Neural progenitor cell (in vitro differentiated cells): ENCODE measurements at regions not wholly inside any gene's neighbourhood (a gene's known extent, or its start where the extent isn't known, plus 50 kb on each side); places are given as distances from the start of the nearest gene placed in this dataset.

ENCODE experiments used
- DNase-seq: peaks from one replicate; pipeline ENCODE4 v3.0.0-alpha.2; 2016; ENCODE audit warnings: low spot score
- H2AFZ ChIP-seq: fragments of 200-600 bp; sonication (generic); replicated peaks from 2 replicates; pipeline ENCODE4 v1.6.1; 2016; ENCODE audit warnings: antibody characterized with exemption
- H3F3A ChIP-seq: fragments of 200-600 bp; sonication (generic); 2 replicates; pipeline ENCODE4 v1.6.1; 2016; ENCODE audit warnings: antibody characterized with exemption, low read depth
- H3K27ac ChIP-seq: fragments of 200-600 bp; sonication (generic); 2 replicates; pipeline ENCODE4 v1.5.1; 2016; ENCODE audit warnings: mild to moderate bottlenecking
- H3K27me3 ChIP-seq: fragments of 200-600 bp; sonication (generic); 2 replicates; pipeline ENCODE4 v1.6.1; 2016; ENCODE audit warnings: mild to moderate bottlenecking, moderate library complexity
- H3K36me3 ChIP-seq: fragments of 200-600 bp; sonication (generic); 2 replicates; pipeline ENCODE4 v1.5.1; 2016
- H3K4me1 ChIP-seq: fragments of 200-600 bp; sonication (generic); 2 replicates; pipeline ENCODE4 v1.6.1; 2016; ENCODE audit warnings: mixed run types
- H3K4me2 ChIP-seq: fragments of 200-600 bp; sonication (generic); 2 replicates; pipeline ENCODE4 v1.6.1; 2016
- H3K4me3 ChIP-seq: fragments of 200-600 bp; sonication (generic); 2 replicates; pipeline ENCODE4 v1.5.1; 2016
- H3K79me2 ChIP-seq: fragments of 200-600 bp; sonication (generic); 2 replicates; pipeline ENCODE4 v1.6.1; 2016; ENCODE audit warnings: low read depth
- H3K9ac ChIP-seq: fragments of 200-600 bp; sonication (generic); 2 replicates; pipeline ENCODE4 v1.6.1; 2016
- H3K9me3 ChIP-seq: fragments of 200-600 bp; sonication (generic); 2 replicates; pipeline ENCODE4 v1.5.1; 2016; ENCODE audit warnings: low read depth
- H4K20me1 ChIP-seq: fragments of 200-600 bp; sonication (generic); 2 replicates; pipeline ENCODE4 v1.6.1; 2016; ENCODE audit warnings: low read depth
- H3K27ac Mint-ChIP-seq: 3 replicates; pipeline ENCODE4 v1.8.0; 2021; ENCODE audit warnings: mixed read lengths
- H3K27me3 Mint-ChIP-seq: 2 replicates; pipeline ENCODE4 v1.8.0; 2022; ENCODE audit warnings: low read depth, mild to moderate bottlenecking, inconsistent platforms, moderate library complexity, mixed read lengths; ENCODE audit not compliant: insufficient read depth
- H3K36me3 Mint-ChIP-seq: 3 replicates; pipeline ENCODE4 v1.8.0; 2021; ENCODE audit warnings: mixed read lengths
- H3K4me1 Mint-ChIP-seq: 3 replicates; pipeline ENCODE4 v1.8.0; 2021; ENCODE audit warnings: mixed read lengths
- H3K4me3 Mint-ChIP-seq: 3 replicates; pipeline ENCODE4 v1.8.0; 2021; ENCODE audit warnings: mild to moderate bottlenecking, moderate library complexity, mixed read lengths
- H3K9me3 Mint-ChIP-seq: 3 replicates; pipeline ENCODE4 v1.8.0; 2020; ENCODE audit warnings: mixed read lengths
- CTCF ChIP-seq: fragments of 200-600 bp; sonication (generic); IDR thresholded peaks from 2 replicates; pipeline ENCODE4 v1.5.1; 2017; ENCODE audit warnings: antibody characterized with exemption, mild to moderate bottlenecking
- EZH2 ChIP-seq: fragments of 200-600 bp; sonication (generic); IDR thresholded peaks from 2 replicates; pipeline ENCODE4 v1.6.1; 2017; ENCODE audit warnings: antibody characterized with exemption, mild to moderate bottlenecking, moderate library complexity
- EZH2phosphoT487 ChIP-seq: fragments of 200-600 bp; sonication (generic); IDR thresholded peaks from 2 replicates; pipeline ENCODE4 v1.6.1; 2017; ENCODE audit warnings: antibody characterized with exemption

- Mint-ChIP-seq H3K4me1 (peaks cover 27% of the 10 kb centered on the region), H3K4me3 (no peak overlapping the region), H3K27me3 (no peaks in the 10 kb centered on the region), H3K36me3 (no peaks in the 10 kb centered on the region), H3K27ac (no peak overlapping the region), H3K9me3 (no peaks in the 10 kb centered on the region)
- no peaks in the 10 kb centered on the region for H3K27me3 ChIP-seq
- no peaks in the 10 kb centered on the region for H3K4me1 ChIP-seq
- H3K9me3 ChIP-seq = no peaks in the 10 kb centered on the region
- no peak overlapping the region for H2AFZ ChIP-seq
- no peak overlapping the region for H3K4me3 ChIP-seq
- no peak overlapping the region for H3K27ac ChIP-seq
- H3K9ac ChIP-seq = no peak overlapping the region
- no peak overlapping the region for H3K4me2 ChIP-seq
- H4K20me1 ChIP-seq = no peaks in the 10 kb centered on the region
- no peak for DNase-seq
- no peak for TF ChIP-seq CTCF
- TF ChIP-seq EZH2 = no peak
- no peak for TF ChIP-seq EZH2phosphoT487
- H3F3A ChIP-seq = no peaks in the 10 kb centered on the region
- H3K79me2 ChIP-seq = no peaks in the 10 kb centered on the region
- no peaks in the 10 kb centered on the region for H3K36me3 ChIP-seq
Observed at GRCh38 chr15:46853600-46853999, 863.7 kb upstream of the SEMA6D start.

DNA sequence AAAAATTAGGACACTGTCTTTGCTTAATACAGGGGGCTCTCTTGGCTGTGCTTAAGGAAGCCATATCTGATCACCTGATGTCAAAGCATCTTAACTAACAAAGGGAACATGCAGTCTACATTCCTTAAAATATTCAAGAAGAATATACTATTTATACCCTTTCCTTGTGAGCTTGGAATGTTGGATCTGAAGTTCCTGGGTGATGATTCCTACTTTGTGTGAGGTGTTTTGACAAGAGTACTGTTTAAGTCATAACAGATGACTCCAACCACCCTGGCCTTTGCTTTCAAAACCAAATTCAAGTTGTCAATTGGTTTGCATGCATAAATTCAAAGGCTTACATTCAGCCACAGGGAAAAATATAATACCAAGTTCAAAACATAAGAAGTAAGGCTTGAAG, 862.7 kb upstream of the SEMA6D start:
- Histone ChIP-seq H3K9ac (no peak overlapping the region), H3K27ac (no peak overlapping the region), H3K79me2 (no peaks in the 10 kb centered on the region), H4K20me1 (no peaks in the 10 kb centered on the region), H3K4me1 (no peaks in the 10 kb centered on the region), H3K36me3 (no peaks in the 10 kb centered on the region), H3K9me3 (no peaks in the 10 kb centered on the region), H3K4me3 (no peak overlapping the region), H3K27me3 (no peaks in the 10 kb centered on the region), H3F3A (no peaks in the 10 kb centered on the region), H2AFZ (no peak overlapping the region), H3K4me2 (no peak overlapping the region)
- DNase-seq = no peak
- Mint-ChIP-seq H3K9me3 (no peaks in the 10 kb centered on the region), H3K4me3 (no peak overlapping the region), H3K27ac (no peak overlapping the region), H3K36me3 (no peaks in the 10 kb centered on the region), H3K27me3 (no peaks in the 10 kb centered on the region), H3K4me1 (peaks cover 28% of the 10 kb centered on the region)
- no peak for TF ChIP-seq CTCF
- TF ChIP-seq EZH2phosphoT487 = no peak
- TF ChIP-seq EZH2 = no peak

DNA sequence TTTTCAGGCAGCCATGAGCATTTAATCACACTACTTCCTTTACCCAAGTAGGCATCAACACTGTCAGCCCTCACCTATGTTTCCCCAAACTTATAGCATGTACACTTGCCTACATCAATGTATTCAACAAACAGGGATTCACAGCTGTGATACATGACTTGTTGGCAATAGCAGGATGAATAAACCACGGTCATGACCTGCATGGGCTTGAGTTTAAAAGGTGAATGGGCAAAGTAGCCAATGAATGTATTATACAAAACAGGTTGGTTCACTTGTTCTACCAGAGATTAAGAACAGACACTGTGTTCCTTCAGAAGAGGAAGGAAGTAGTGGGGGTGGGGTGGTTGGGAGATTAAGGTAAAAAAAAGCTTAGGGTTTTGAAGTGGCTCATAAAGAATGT, 861.9 kb upstream of the SEMA6D start:
- no peaks in the 10 kb centered on the region for H3K36me3 Mint-ChIP-seq
- no peaks in the 10 kb centered on the region for H3F3A ChIP-seq
- TF ChIP-seq CTCF (no peak), EZH2 (no peak), EZH2phosphoT487 (no peak)
- no peaks in the 10 kb centered on the region for H3K36me3 ChIP-seq
- H3K27ac ChIP-seq = no peak overlapping the region
- H3K4me1 ChIP-seq = no peaks in the 10 kb centered on the region
- no peak overlapping the region for H3K27ac Mint-ChIP-seq
- no peak overlapping the region for H2AFZ ChIP-seq
- no peak overlapping the region for H3K4me3 Mint-ChIP-seq
- H3K9me3 Mint-ChIP-seq = no peaks in the 10 kb centered on the region
- H4K20me1 ChIP-seq = no peaks in the 10 kb centered on the region
- H3K4me2 ChIP-seq = no peak overlapping the region
- H3K4me1 Mint-ChIP-seq = peaks cover 28% of the 10 kb centered on the region
- no peak overlapping the region for H3K4me3 ChIP-seq
- H3K9ac ChIP-seq = no peak overlapping the region
- DNase-seq = no peak
- no peaks in the 10 kb centered on the region for H3K27me3 Mint-ChIP-seq
- no peaks in the 10 kb centered on the region for H3K9me3 ChIP-seq
- no peaks in the 10 kb centered on the region for H3K27me3 ChIP-seq
- H3K79me2 ChIP-seq = no peaks in the 10 kb centered on the region
